Activated naive CD4-positive, alpha-beta T cell (primary cell): ENCODE measurements at regions not wholly inside any gene's neighbourhood (a gene's known extent, or its start where the extent isn't known, plus 50 kb on each side); places are given as distances from the start of the nearest gene placed in this dataset.
"Not testable (repeated sequence)": the region's sequence is repeated elsewhere in the genome, so short reads cannot be mapped to it uniquely, and the experiment has no call there.

Experiments
- DNase-seq, 4 experiments: peaks; one replicate each; lab custom pipeline; 2025; lab: John Stamatoyannopoulos, UW

- DNase-seq, result no peak
These were observed 191.9 kb upstream of the CRIM1 start for GRCh38 chr2:36163520-36164254.

- DNase-seq, result not testable (repeated sequence)
These were observed 198.5 kb upstream of the CRIM1 start for GRCh38 chr2:36157093-36157492.

- DNase-seq, result no peak
These were observed 207.7 kb upstream of the CRIM1 start for GRCh38 chr2:36147670-36148390.

GRCh38 chr2:36146765-36147164 is 208.8 kb upstream of the CRIM1 start:
- DNase-seq, result no peak

- DNase-seq, result no peak
These were observed 215.2 kb upstream of the CRIM1 start for GRCh38 chr2:36140391-36140790.

GRCh38 chr2:36137612-36138011 is 218.0 kb upstream of the CRIM1 start:
- no peak for DNase-seq

- no peak for DNase-seq
These were observed 221.3 kb upstream of the CRIM1 start for GRCh38 chr2:36134281-36134680.

GRCh38 chr2:36128359-36128758 is 227.2 kb upstream of the CRIM1 start:
- no peak for DNase-seq

GRCh38 chr2:36125702-36126101 is 229.9 kb upstream of the CRIM1 start:
- no peak for DNase-seq

- no peak for DNase-seq
These were observed 231.6 kb upstream of the CRIM1 start for GRCh38 chr2:36123995-36124394.

GRCh38 chr2:36097022-36097421 is 258.6 kb upstream of the CRIM1 start:
- DNase-seq, result no peak

GRCh38 chr2:36091844-36092741 is 263.5 kb upstream of the CRIM1 start:
- DNase-seq, result not testable (repeated sequence)

- no peak for DNase-seq
These were observed 266.8 kb upstream of the CRIM1 start for GRCh38 chr2:36088716-36089328.

GRCh38 chr2:36087344-36087743 is 268.2 kb upstream of the CRIM1 start:
- no peak for DNase-seq

- DNase-seq, result no peak
These were observed 275.8 kb upstream of the CRIM1 start for GRCh38 chr2:36079793-36080192.

- no peak for DNase-seq
These were observed 281.6 kb upstream of the CRIM1 start for GRCh38 chr2:36074008-36074407.

GRCh38 chr2:36071698-36072097 is 283.9 kb upstream of the CRIM1 start:
- DNase-seq, result no peak

GRCh38 chr2:36069074-36069473 is 286.5 kb upstream of the CRIM1 start:
- no peak for DNase-seq

- no peak for DNase-seq
These were observed 287.5 kb upstream of the CRIM1 start for GRCh38 chr2:36068086-36068485.

GRCh38 chr2:36060133-36060532 is 295.4 kb upstream of the CRIM1 start:
- no peak for DNase-seq

- no peak for DNase-seq
These were observed 295.9 kb upstream of the CRIM1 start for GRCh38 chr2:36059691-36060090.

- no peak for DNase-seq
These were observed 296.6 kb upstream of the CRIM1 start for GRCh38 chr2:36058953-36059352.
